ENCODE measurements at regions not wholly inside any gene's neighbourhood (a gene's known extent, or its start where the extent isn't known, plus 50 kb on each side); places are given as distances from the start of the nearest gene placed in this dataset.

- Histone ChIP-seq H3K27ac (no peak overlapping the region), H3K4me3 (no peak overlapping the region), H3K36me3 (ENCODE audit: insufficient read depth in 1 of 2, low read depth in 1 of 2) (no peaks in the 10 kb centered on the region), H3K4me1 (peaks cover 6% of the 10 kb centered on the region), H3K9me3 (no peaks in the 10 kb centered on the region), H3K27me3 (ENCODE audit: insufficient read depth in 3 of 3, low read length in 2 of 3) (no peaks in the 10 kb centered on the region)
- TF ChIP-seq CTCF (IDR thresholded peaks at IDR 0.05): no peak
- WGBS, 3 donors: 96 to 100% (median 97%) methylated on average over 2 of the region's 2 CpGs
- no peak for DNase-seq
- intact Hi-C loops (cut with DNase I): no loop called here
- ATAC-seq: no peak
These were observed 350.7 kb upstream of the ZMIZ1 start for GRCh38 chr10:78718032-78718572.

- no peak for ATAC-seq
- no peaks in the 10 kb centered on the region for H3K36me3 ChIP-seq (ENCODE audit: insufficient read depth in 1 of 2, low read depth in 1 of 2)
- H3K4me3 ChIP-seq: no peak overlapping the region
- no peak for TF ChIP-seq CTCF (IDR thresholded peaks at IDR 0.05)
- intact Hi-C loops (cut with DNase I): no loop called here
- WGBS, 3 donors: 80 to 89% (median 83%) methylated on average over 10 of the region's 10 CpGs
- H3K4me1 ChIP-seq: peaks cover 6% of the 10 kb centered on the region
- H3K27me3 ChIP-seq (ENCODE audit: insufficient read depth in 3 of 3, low read length in 2 of 3): no peaks in the 10 kb centered on the region
- no peak for DNase-seq
- H3K27ac ChIP-seq: no peak overlapping the region
- no peaks in the 10 kb centered on the region for H3K9me3 ChIP-seq
These were observed 349.5 kb upstream of the ZMIZ1 start for GRCh38 chr10:78719276-78719675.

GRCh38 chr10:78720091-78720490 lies 348.7 kb upstream of the ZMIZ1 start:
- intact Hi-C loops (cut with DNase I): no loop called here
- no peak for DNase-seq
- Histone ChIP-seq H3K9me3 (no peaks in the 10 kb centered on the region), H3K27ac (no peak overlapping the region), H3K27me3 (ENCODE audit: insufficient read depth in 3 of 3, low read length in 2 of 3) (no peaks in the 10 kb centered on the region), H3K4me1 (peaks cover 6% of the 10 kb centered on the region), H3K4me3 (no peak overlapping the region), H3K36me3 (ENCODE audit: insufficient read depth in 1 of 2, low read depth in 1 of 2) (no peaks in the 10 kb centered on the region)
- TF ChIP-seq CTCF (IDR thresholded peaks at IDR 0.05): no peak
- ATAC-seq: no peak
- 80 to 93% (median 87%) methylated on average over 6 of the region's 6 CpGs for WGBS, 3 donors

GRCh38 chr10:78721231-78721630 lies 347.5 kb upstream of the ZMIZ1 start:
- Histone ChIP-seq H3K36me3 (ENCODE audit: insufficient read depth in 1 of 2, low read depth in 1 of 2) (no peaks in the 10 kb centered on the region), H3K9me3 (no peaks in the 10 kb centered on the region), H3K4me3 (no peak overlapping the region), H3K4me1 (peaks cover 6% of the 10 kb centered on the region), H3K27me3 (ENCODE audit: insufficient read depth in 3 of 3, low read length in 2 of 3) (no peaks in the 10 kb centered on the region), H3K27ac (no peak overlapping the region)
- DNase-seq (no peak), ATAC-seq (no peak)
- 79 to 96% (median 93%) methylated on average over 1 of the region's 1 CpG for WGBS, 3 donors
- TF ChIP-seq CTCF (IDR thresholded peaks at IDR 0.05): no peak
- intact Hi-C loops (cut with DNase I): no loop called here

GRCh38 chr10:78724846-78725245 lies 343.9 kb upstream of the ZMIZ1 start:
- TF ChIP-seq CTCF (IDR thresholded peaks at IDR 0.05): no peak
- H3K9me3 ChIP-seq: no peaks in the 10 kb centered on the region
- H3K36me3 ChIP-seq (ENCODE audit: insufficient read depth in 1 of 2, low read depth in 1 of 2): no peaks in the 10 kb centered on the region
- ATAC-seq: no peak
- intact Hi-C loops (cut with DNase I): no loop called here
- no peak overlapping the region for H3K4me3 ChIP-seq
- H3K4me1 ChIP-seq: peaks cover 5% of the 10 kb centered on the region
- H3K27me3 ChIP-seq (ENCODE audit: insufficient read depth in 3 of 3, low read length in 2 of 3): no peaks in the 10 kb centered on the region
- no peak for DNase-seq
- no peak overlapping the region for H3K27ac ChIP-seq
- 95 to 99% (median 99%) methylated on average over 4 of the region's 4 CpGs for WGBS, 3 donors
